ENCODE measurements at regions not wholly inside any gene's neighbourhood (a gene's known extent, or its start where the extent isn't known, plus 50 kb on each side); places are given as distances from the start of the nearest gene placed in this dataset.
A peak's percentile ranks its signal among the peaks of the same experiment; 100 is the strongest.

GRCh38 chr2:160702754-160703153, 209.1 kb upstream of the RBMS1 start:
- Histone ChIP-seq H3K79me2 (ENCODE audit: insufficient read depth, low read length) (no peaks in the 10 kb centered on the region), H4K20me1 (ENCODE audit: insufficient read depth, low read length) (no peaks in the 10 kb centered on the region), H3K27ac (ENCODE audit: low read depth in 1 of 2, low read length in 2 of 2) (no peak overlapping the region), H3K36me3 (replicated peaks in 1 of 2; ENCODE audit: control insufficient read depth in 1 of 2, insufficient read depth in 2 of 2, low read length in 2 of 2) (no peaks in the 10 kb centered on the region), H3K4me3 (replicated peaks in 1 of 3; ENCODE audit: low read depth in 2 of 3, low read length in 3 of 3) (no peak overlapping the region), H2AFZ (ENCODE audit: insufficient read depth, low read depth, low read length, poor library complexity, severe bottlenecking) (no peak overlapping the region), H3K9me3 (replicated peaks in 1 of 2; ENCODE audit: control insufficient read depth in 1 of 2, insufficient read depth in 1 of 2, low read length in 2 of 2) (no peaks in the 10 kb centered on the region), H3K4me2 (replicated peaks; ENCODE audit: extremely low read depth, low read length, poor library complexity, severe bottlenecking) (no peak overlapping the region), H3K4me1 (ENCODE audit: control insufficient read depth in 1 of 2, insufficient read depth in 2 of 2, low read length in 2 of 2) (peaks cover 22 to 27% of the 10 kb centered on the region in 2 donors), H3K27me3 (ENCODE audit: control insufficient read depth in 2 of 2, insufficient read depth in 2 of 2, low read length in 2 of 2) (no peaks in the 10 kb centered on the region), H3K9ac (ENCODE audit: insufficient read depth, low read length, poor library complexity, severe bottlenecking) (no peak overlapping the region)
- H3K9me3 Mint-ChIP-seq, result peaks cover 0 to 7% (median 0%) of the 10 kb centered on the region in 7 donors
- peaks cover 0 to 2% (median 0%) of the 10 kb centered on the region in 3 donors for H3K27me3 Mint-ChIP-seq (ENCODE audit: low read depth in 3 of 3)
- no peak overlapping the region for H3K4me3 Mint-ChIP-seq
- intact Hi-C loops (cut with micrococcal nuclease), result loop anchor here (5.0 to 10.0 kb wide), 3 partner anchors 48 to 210 kb away; partner anchors contain the start of gene RBMS1 (in 1 of the 2)
- DNase-seq, result no peak
- WGBS (ENCODE audit: insufficient coverage), result no CpG with 5 or more reads among the region's 1 CpG
- TF ChIP-seq CTCF (IDR thresholded peaks at IDR 0.05), result no peak
- H3K4me1 Mint-ChIP-seq, result peaks cover 33% of the 10 kb centered on the region
- no peak overlapping the region for H3K27ac Mint-ChIP-seq
- peaks cover 0 to 4% of the 10 kb centered on the region in 2 donors for H3K36me3 Mint-ChIP-seq

GRCh38 chr2:160703648-160704585, 210.3 kb upstream of the RBMS1 start:
- no peaks in the 10 kb centered on the region for H3K36me3 ChIP-seq (replicated peaks in 1 of 2; ENCODE audit: control insufficient read depth in 1 of 2, insufficient read depth in 2 of 2, low read length in 2 of 2)
- peaks cover 33% of the 10 kb centered on the region for H3K4me1 Mint-ChIP-seq
- WGBS (ENCODE audit: insufficient coverage), result 1% methylated on average over 8 of the region's 8 CpGs
- peak overlapping the region; percentile 63 to 65 for H3K27ac ChIP-seq (ENCODE audit: low read depth in 1 of 2, low read length in 2 of 2)
- H3K79me2 ChIP-seq (ENCODE audit: insufficient read depth, low read length), result no peaks in the 10 kb centered on the region
- H3K4me1 ChIP-seq (ENCODE audit: control insufficient read depth in 1 of 2, insufficient read depth in 2 of 2, low read length in 2 of 2), result peaks cover 22 to 27% of the 10 kb centered on the region in 2 donors
- intact Hi-C loops (cut with micrococcal nuclease), result loop anchor here (5.0 to 10.0 kb wide), 3 partner anchors 49 to 212 kb away; partner anchors contain the start of gene RBMS1 (in 1 of the 2)
- peak overlapping the region; percentile 38 to 79 for H3K4me3 Mint-ChIP-seq
- no peaks in the 10 kb centered on the region for H4K20me1 ChIP-seq (ENCODE audit: insufficient read depth, low read length)
- TF ChIP-seq CTCF (IDR thresholded peaks at IDR 0.05), result no peak
- H3K27me3 Mint-ChIP-seq (ENCODE audit: low read depth in 3 of 3), result peaks cover 0 to 2% (median 0%) of the 10 kb centered on the region in 3 donors
- peak overlapping the region; percentile 76 to 95 (median 90) for H3K27ac Mint-ChIP-seq
- no peak overlapping the region for H3K9ac ChIP-seq (ENCODE audit: insufficient read depth, low read length, poor library complexity, severe bottlenecking)
- no peaks in the 10 kb centered on the region for H3K9me3 ChIP-seq (replicated peaks in 1 of 2; ENCODE audit: control insufficient read depth in 1 of 2, insufficient read depth in 1 of 2, low read length in 2 of 2)
- no peaks in the 10 kb centered on the region for H3K27me3 ChIP-seq (ENCODE audit: control insufficient read depth in 2 of 2, insufficient read depth in 2 of 2, low read length in 2 of 2)
- H3K4me3 ChIP-seq (replicated peaks in 1 of 3; ENCODE audit: low read depth in 2 of 3, low read length in 3 of 3), result peak overlapping the region in 1 of 3 experiments; percentile 41
- peaks cover 4 to 5% of the 10 kb centered on the region in 2 donors for H3K36me3 Mint-ChIP-seq
- H2AFZ ChIP-seq (ENCODE audit: insufficient read depth, low read depth, low read length, poor library complexity, severe bottlenecking), result peak overlapping the region; percentile 32
- peak; percentile 61 to 85 (median 70) for DNase-seq
- H3K9me3 Mint-ChIP-seq, result peaks cover 2 to 11% (median 5%) of the 10 kb centered on the region in 7 donors
- H3K4me2 ChIP-seq (replicated peaks; ENCODE audit: extremely low read depth, low read length, poor library complexity, severe bottlenecking), result peak overlapping the region; percentile 62

All from CD14-positive monocyte (primary cell).